Hepatocyte (in vitro differentiated cells): ENCODE measurements at regions not wholly inside any gene's neighbourhood (a gene's known extent, or its start where the extent isn't known, plus 50 kb on each side); places are given as distances from the start of the nearest gene placed in this dataset.
A peak's percentile ranks its signal among the peaks of the same experiment; 100 is the strongest.

Source experiments
- DNase-seq: peaks from one replicate; pipeline ENCODE4 v3.0.0-alpha.2; 2016; ENCODE audit warnings: low spot score
- H2AFZ ChIP-seq: fragments of 200-600 bp; sonication (generic); 2 replicates; pipeline ENCODE4 v1.6.0; 2016; ENCODE audit warnings: antibody characterized with exemption, mild to moderate bottlenecking
- H3K27ac ChIP-seq: fragments of 200-600 bp; sonication (generic); 2 replicates; pipeline ENCODE4 v1.5.1; 2016; ENCODE audit warnings: mild to moderate bottlenecking
- H3K27me3 ChIP-seq: fragments of 200-600 bp; sonication (generic); 2 replicates; pipeline ENCODE4 v1.6.1; 2016
- H3K36me3 ChIP-seq: fragments of 200-600 bp; sonication (generic); replicated peaks from 2 replicates; pipeline ENCODE4 v1.5.1; 2016; ENCODE audit warnings: low read depth; ENCODE audit not compliant: insufficient read depth
- H3K4me1 ChIP-seq: fragments of 200-600 bp; sonication (generic); 2 replicates; pipeline ENCODE4 v1.5.1; 2016; ENCODE audit warnings: mild to moderate bottlenecking, moderate library complexity; ENCODE audit not compliant: insufficient read depth
- H3K4me2 ChIP-seq: fragments of 200-600 bp; sonication (generic); 2 replicates; pipeline ENCODE4 v1.6.0; 2016
- H3K4me3 ChIP-seq: fragments of 200-600 bp; sonication (generic); 2 replicates; pipeline ENCODE4 v1.5.1; 2016; ENCODE audit warnings: mild to moderate bottlenecking
- H3K79me2 ChIP-seq: fragments of 200-600 bp; sonication (generic); 2 replicates; pipeline ENCODE4 v1.6.0; 2017; ENCODE audit warnings: mild to moderate bottlenecking
- H3K9me2 ChIP-seq: fragments of 200-600 bp; sonication (generic); replicated peaks from 2 replicates; pipeline ENCODE4 v1.6.0; 2017; ENCODE audit warnings: mild to moderate bottlenecking; ENCODE audit not compliant: insufficient read depth
- H3K9me3 ChIP-seq: fragments of 200-600 bp; sonication (generic); 2 replicates; pipeline ENCODE4 v1.5.1; 2016; ENCODE audit warnings: low read depth, mild to moderate bottlenecking
- H4K20me1 ChIP-seq: fragments of 200-600 bp; sonication (generic); 2 replicates; pipeline ENCODE4 v1.6.0; 2016; ENCODE audit warnings: mild to moderate bottlenecking; ENCODE audit not compliant: insufficient read depth, poor library complexity, severe bottlenecking
- CTCF ChIP-seq: fragments of 200-600 bp; sonication (generic); IDR thresholded peaks from 2 replicates; pipeline ENCODE4 v1.5.1; 2016; ENCODE audit warnings: antibody characterized with exemption, mild to moderate bottlenecking; ENCODE audit not compliant: poor library complexity
- EZH2 ChIP-seq: fragments of 200-600 bp; sonication (generic); IDR thresholded peaks from 2 replicates; pipeline ENCODE4 v1.6.1; 2016; ENCODE audit warnings: antibody characterized with exemption, mild to moderate bottlenecking, borderline replicate concordance
- EZH2phosphoT487 ChIP-seq: fragments of 200-600 bp; sonication (generic); IDR thresholded peaks from one replicate; pipeline ENCODE4 v1.6.1; 2018; ENCODE audit warnings: antibody characterized with exemption, mild to moderate bottlenecking, low read depth, moderate library complexity; ENCODE audit not compliant: unreplicated experiment, severe bottlenecking
- WGBS: methylation state at CpG from one replicate; pipeline ENCODE4 v1.1.6; 2016; ENCODE audit warnings: low lambda C conversion rate; ENCODE audit errors: missing lambda C conversion rate; 5-methylcytosine and 5-hydroxymethylcytosine counted together

DNA sequence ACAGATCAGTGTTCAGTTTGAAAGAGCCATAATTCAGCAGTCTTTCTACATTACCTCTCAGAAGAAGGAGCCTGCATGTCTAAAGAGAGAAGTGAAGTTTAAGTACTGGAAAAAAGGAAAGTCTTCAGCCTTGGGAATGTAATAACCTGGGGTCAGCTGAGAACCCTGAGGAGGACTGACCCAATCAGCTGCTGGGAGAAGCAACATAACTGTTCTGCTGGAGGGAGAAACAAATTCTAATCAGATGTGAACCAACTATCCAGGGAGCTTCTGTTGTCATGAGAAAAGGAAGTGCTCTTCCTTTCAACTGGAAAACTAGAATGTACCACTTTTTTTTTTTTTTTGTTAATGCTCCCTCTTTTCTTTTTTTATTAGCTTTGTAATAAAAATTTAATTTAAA, 64.5 kb upstream of the PDE5A start:
- H3K4me1 ChIP-seq: no peaks in the 10 kb centered on the region
- TF ChIP-seq CTCF (no peak), EZH2phosphoT487 (no peak), EZH2 (no peak)
- peak overlapping the region; percentile 3 for H2AFZ ChIP-seq
- no peaks in the 10 kb centered on the region for H3K9me3 ChIP-seq
- H3K27ac ChIP-seq: no peak overlapping the region
- H3K27me3 ChIP-seq: no peaks in the 10 kb centered on the region
- no peaks in the 10 kb centered on the region for H3K36me3 ChIP-seq
- no peaks in the 10 kb centered on the region for H3K9me2 ChIP-seq
- no peak overlapping the region for H3K4me2 ChIP-seq
- no peak overlapping the region for H3K4me3 ChIP-seq
- DNase-seq: no peak
- H3K79me2 ChIP-seq: no peaks in the 10 kb centered on the region
- no peaks in the 10 kb centered on the region for H4K20me1 ChIP-seq

GRCh38 chr4:119692001-119692400, 63.4 kb upstream of the PDE5A start:
- no peak overlapping the region for H3K4me2 ChIP-seq
- TF ChIP-seq EZH2 (no peak), EZH2phosphoT487 (no peak), CTCF (no peak)
- WGBS: 100% methylated on average over 1 of the region's 1 CpG

GRCh38 chr4:119690871-119691270, 62.3 kb upstream of the PDE5A start:
- Histone ChIP-seq H3K36me3 (no peaks in the 10 kb centered on the region), H3K9me2 (no peaks in the 10 kb centered on the region), H3K27me3 (no peaks in the 10 kb centered on the region), H3K4me3 (no peak overlapping the region), H3K9me3 (no peaks in the 10 kb centered on the region), H3K4me2 (no peak overlapping the region), H3K27ac (no peak overlapping the region), H4K20me1 (no peaks in the 10 kb centered on the region), H2AFZ (no peak overlapping the region), H3K4me1 (no peaks in the 10 kb centered on the region), H3K79me2 (no peaks in the 10 kb centered on the region)
- no peak for TF ChIP-seq EZH2phosphoT487
- TF ChIP-seq CTCF: no peak
- TF ChIP-seq EZH2: no peak
- no peak for DNase-seq
- 93% methylated on average over 1 of the region's 1 CpG for WGBS

More at GRCh38 chr4:119692001-119692400, 63.4 kb upstream of the PDE5A start:
- no peak for DNase-seq
- H3K27me3 ChIP-seq: no peaks in the 10 kb centered on the region
- H3K9me3 ChIP-seq: no peaks in the 10 kb centered on the region
- H3K4me1 ChIP-seq: no peaks in the 10 kb centered on the region
- H3K27ac ChIP-seq: no peak overlapping the region
- H2AFZ ChIP-seq: no peak overlapping the region
- H3K79me2 ChIP-seq: no peaks in the 10 kb centered on the region
- no peaks in the 10 kb centered on the region for H3K9me2 ChIP-seq
- H3K4me3 ChIP-seq: no peak overlapping the region
- no peaks in the 10 kb centered on the region for H4K20me1 ChIP-seq
- H3K36me3 ChIP-seq: no peaks in the 10 kb centered on the region

DNA sequence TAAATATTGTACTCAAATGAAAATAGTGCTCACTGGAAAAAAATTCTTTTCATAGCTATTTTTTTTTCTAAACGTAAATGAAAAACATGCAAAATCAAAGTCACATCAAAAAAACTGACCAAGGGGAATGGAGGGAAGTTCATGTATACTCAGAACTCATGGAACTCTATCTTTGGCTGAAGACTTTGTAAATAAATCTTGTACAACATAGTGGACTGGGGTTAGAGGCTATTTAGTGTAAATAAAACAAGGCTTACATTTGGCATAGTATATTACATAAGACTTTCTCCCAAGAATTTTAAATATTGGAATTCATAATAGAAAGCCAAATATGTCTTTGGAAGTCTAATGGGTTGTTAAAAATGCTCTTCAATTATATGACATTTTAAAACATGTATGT, 59.8 kb upstream of the PDE5A start:
- no peak for DNase-seq
- Histone ChIP-seq H3K4me2 (no peak overlapping the region), H3K9me3 (no peaks in the 10 kb centered on the region), H3K79me2 (no peaks in the 10 kb centered on the region), H3K27me3 (no peaks in the 10 kb centered on the region), H3K36me3 (no peaks in the 10 kb centered on the region), H3K4me1 (no peaks in the 10 kb centered on the region), H3K4me3 (no peak overlapping the region), H4K20me1 (no peaks in the 10 kb centered on the region), H2AFZ (no peak overlapping the region), H3K27ac (no peak overlapping the region), H3K9me2 (no peaks in the 10 kb centered on the region)
- TF ChIP-seq EZH2: no peak
- TF ChIP-seq CTCF: no peak
- no peak for TF ChIP-seq EZH2phosphoT487
- 97% methylated on average over 1 of the region's 1 CpG for WGBS
